Liver (tissue), 3 donors: ENCODE measurements at regions not wholly inside any gene's neighbourhood (a gene's known extent, or its start where the extent isn't known, plus 50 kb on each side); places are given as distances from the start of the nearest gene placed in this dataset.

ENCODE experiments used
- EGR1 ChIP-seq, 2 donors: IDR thresholded peaks; 2 replicates each; pipeline ENCODE4 v1.6.1; 2016 to 2018; ENCODE audit warnings: antibody characterized with exemption in 2 of 2, low read depth in 2 of 2
- JUND ChIP-seq, 2 donors: IDR thresholded peaks; 2 replicates each; pipeline ENCODE4 v1.6.1; 2016; ENCODE audit warnings: antibody characterized with exemption in 2 of 2
- RAD21 ChIP-seq, 2 donors: IDR thresholded peaks; 2 replicates each; pipeline ENCODE4 v1.6.1; 2016; ENCODE audit warnings: antibody characterized with exemption in 2 of 2, mild to moderate bottlenecking in 2 of 2
- RXRA ChIP-seq, 2 donors: IDR thresholded peaks; 2 replicates each; pipeline ENCODE4 v1.6.1; 2017 to 2018; ENCODE audit warnings: antibody characterized with exemption in 2 of 2, mild to moderate bottlenecking in 1 of 2
- TAF1 ChIP-seq: conservative IDR thresholded peaks from 2 replicates; pipeline ENCODE4 v1.6.1; 2016; ENCODE audit warnings: antibody characterized with exemption, mild to moderate bottlenecking
- TF ChIP-seq, protein P1 (sequence below): fragments of 150-350 bp; IDR thresholded peaks from 2 replicates; pipeline ENCODE4 v1.5.1; 2017; ENCODE audit warnings: improper control_type of control experiment, low read depth, low read length; ENCODE audit not compliant: missing input control
- TF ChIP-seq, protein P2 (sequence below): IDR thresholded peaks from 2 replicates; pipeline ENCODE4 v1.6.1; 2016; ENCODE audit warnings: antibody characterized with exemption, mild to moderate bottlenecking
- TF ChIP-seq, protein P3 (sequence below): IDR thresholded peaks from 2 replicates; pipeline ENCODE4 v1.6.1; 2016; ENCODE audit warnings: antibody characterized with exemption
- TF ChIP-seq, protein P4 (sequence below): IDR thresholded peaks from 2 replicates; pipeline ENCODE4 v1.6.1; 2016; ENCODE audit warnings: antibody characterized with exemption
- TF ChIP-seq, protein P5 (sequence below): IDR thresholded peaks from 2 replicates; pipeline ENCODE4 v1.6.1; 2016; ENCODE audit warnings: antibody characterized with exemption
- donor health status: healthy.
- donor health status: healthy.

DNA sequence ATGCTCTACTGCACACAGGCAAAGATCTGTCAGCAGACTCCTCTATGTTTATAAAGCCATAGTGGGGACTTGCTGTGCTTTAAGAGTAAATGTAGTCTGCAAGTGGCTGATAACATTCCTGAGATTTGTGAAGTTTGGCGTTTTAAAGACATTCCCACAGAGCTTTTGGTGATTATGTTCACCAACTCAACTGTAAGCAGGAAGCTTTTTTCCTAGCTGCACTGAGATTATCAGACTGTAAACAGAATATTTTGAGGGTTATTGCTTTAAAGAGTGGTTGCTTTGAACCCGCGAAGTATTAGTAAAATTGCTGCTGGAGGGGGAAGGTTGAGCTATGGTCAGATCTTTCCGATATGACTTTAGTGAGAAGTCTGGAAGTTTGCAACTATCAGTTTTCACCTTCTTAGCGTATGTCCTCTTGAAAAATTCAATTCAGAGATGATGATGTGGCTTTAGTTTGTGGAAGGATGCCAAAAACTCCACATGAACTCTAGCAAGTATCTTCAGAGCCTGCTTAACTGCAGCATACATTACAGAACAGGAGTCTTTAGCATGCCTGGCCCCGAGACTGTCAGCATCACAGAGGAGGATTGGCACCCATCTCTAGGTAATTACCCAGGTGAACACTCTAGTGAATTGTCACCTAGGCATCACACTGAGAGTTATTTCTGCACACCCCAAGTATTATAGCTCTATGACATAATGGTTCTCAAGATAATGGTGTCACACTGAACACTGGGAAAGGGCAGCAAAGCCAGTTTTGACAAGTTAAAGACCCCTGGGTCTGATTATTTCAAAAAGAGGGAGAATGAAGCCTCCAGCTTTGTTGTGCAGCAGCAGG is 89.9 kb downstream of the MTNR1B start:
- TF ChIP-seq, protein P1, sequence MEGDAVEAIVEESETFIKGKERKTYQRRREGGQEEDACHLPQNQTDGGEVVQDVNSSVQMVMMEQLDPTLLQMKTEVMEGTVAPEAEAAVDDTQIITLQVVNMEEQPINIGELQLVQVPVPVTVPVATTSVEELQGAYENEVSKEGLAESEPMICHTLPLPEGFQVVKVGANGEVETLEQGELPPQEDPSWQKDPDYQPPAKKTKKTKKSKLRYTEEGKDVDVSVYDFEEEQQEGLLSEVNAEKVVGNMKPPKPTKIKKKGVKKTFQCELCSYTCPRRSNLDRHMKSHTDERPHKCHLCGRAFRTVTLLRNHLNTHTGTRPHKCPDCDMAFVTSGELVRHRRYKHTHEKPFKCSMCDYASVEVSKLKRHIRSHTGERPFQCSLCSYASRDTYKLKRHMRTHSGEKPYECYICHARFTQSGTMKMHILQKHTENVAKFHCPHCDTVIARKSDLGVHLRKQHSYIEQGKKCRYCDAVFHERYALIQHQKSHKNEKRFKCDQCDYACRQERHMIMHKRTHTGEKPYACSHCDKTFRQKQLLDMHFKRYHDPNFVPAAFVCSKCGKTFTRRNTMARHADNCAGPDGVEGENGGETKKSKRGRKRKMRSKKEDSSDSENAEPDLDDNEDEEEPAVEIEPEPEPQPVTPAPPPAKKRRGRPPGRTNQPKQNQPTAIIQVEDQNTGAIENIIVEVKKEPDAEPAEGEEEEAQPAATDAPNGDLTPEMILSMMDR: no peak
- no peak for TF ChIP-seq TAF1
- TF ChIP-seq, protein P2, sequence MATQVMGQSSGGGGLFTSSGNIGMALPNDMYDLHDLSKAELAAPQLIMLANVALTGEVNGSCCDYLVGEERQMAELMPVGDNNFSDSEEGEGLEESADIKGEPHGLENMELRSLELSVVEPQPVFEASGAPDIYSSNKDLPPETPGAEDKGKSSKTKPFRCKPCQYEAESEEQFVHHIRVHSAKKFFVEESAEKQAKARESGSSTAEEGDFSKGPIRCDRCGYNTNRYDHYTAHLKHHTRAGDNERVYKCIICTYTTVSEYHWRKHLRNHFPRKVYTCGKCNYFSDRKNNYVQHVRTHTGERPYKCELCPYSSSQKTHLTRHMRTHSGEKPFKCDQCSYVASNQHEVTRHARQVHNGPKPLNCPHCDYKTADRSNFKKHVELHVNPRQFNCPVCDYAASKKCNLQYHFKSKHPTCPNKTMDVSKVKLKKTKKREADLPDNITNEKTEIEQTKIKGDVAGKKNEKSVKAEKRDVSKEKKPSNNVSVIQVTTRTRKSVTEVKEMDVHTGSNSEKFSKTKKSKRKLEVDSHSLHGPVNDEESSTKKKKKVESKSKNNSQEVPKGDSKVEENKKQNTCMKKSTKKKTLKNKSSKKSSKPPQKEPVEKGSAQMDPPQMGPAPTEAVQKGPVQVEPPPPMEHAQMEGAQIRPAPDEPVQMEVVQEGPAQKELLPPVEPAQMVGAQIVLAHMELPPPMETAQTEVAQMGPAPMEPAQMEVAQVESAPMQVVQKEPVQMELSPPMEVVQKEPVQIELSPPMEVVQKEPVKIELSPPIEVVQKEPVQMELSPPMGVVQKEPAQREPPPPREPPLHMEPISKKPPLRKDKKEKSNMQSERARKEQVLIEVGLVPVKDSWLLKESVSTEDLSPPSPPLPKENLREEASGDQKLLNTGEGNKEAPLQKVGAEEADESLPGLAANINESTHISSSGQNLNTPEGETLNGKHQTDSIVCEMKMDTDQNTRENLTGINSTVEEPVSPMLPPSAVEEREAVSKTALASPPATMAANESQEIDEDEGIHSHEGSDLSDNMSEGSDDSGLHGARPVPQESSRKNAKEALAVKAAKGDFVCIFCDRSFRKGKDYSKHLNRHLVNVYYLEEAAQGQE: no peak
- no peak for TF ChIP-seq RAD21 (IDR thresholded peaks at IDR 0.05)
- no peak for TF ChIP-seq JUND (IDR thresholded peaks at IDR 0.05)
- peak in 1 of 2 donors; percentile 7 for TF ChIP-seq RXRA (IDR thresholded peaks at IDR 0.05)
- TF ChIP-seq, protein P3, sequence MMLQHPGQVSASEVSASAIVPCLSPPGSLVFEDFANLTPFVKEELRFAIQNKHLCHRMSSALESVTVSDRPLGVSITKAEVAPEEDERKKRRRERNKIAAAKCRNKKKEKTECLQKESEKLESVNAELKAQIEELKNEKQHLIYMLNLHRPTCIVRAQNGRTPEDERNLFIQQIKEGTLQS: no peak
- TF ChIP-seq, protein P4, sequence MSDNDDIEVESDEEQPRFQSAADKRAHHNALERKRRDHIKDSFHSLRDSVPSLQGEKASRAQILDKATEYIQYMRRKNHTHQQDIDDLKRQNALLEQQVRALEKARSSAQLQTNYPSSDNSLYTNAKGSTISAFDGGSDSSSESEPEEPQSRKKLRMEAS: peak; percentile 15
- TF ChIP-seq EGR1 (IDR thresholded peaks at IDR 0.05; ENCODE audit: low read depth in 2 of 2): no peak
- TF ChIP-seq, protein P5, sequence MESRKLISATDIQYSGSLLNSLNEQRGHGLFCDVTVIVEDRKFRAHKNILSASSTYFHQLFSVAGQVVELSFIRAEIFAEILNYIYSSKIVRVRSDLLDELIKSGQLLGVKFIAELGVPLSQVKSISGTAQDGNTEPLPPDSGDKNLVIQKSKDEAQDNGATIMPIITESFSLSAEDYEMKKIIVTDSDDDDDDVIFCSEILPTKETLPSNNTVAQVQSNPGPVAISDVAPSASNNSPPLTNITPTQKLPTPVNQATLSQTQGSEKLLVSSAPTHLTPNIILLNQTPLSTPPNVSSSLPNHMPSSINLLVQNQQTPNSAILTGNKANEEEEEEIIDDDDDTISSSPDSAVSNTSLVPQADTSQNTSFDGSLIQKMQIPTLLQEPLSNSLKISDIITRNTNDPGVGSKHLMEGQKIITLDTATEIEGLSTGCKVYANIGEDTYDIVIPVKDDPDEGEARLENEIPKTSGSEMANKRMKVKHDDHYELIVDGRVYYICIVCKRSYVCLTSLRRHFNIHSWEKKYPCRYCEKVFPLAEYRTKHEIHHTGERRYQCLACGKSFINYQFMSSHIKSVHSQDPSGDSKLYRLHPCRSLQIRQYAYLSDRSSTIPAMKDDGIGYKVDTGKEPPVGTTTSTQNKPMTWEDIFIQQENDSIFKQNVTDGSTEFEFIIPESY: no peak
